GM18520 (cell line): ENCODE measurements at regions not wholly inside any gene's neighbourhood (a gene's known extent, or its start where the extent isn't known, plus 50 kb on each side); places are given as distances from the start of the nearest gene placed in this dataset.
"Not testable (repeated sequence)": the region's sequence is repeated elsewhere in the genome, so short reads cannot be mapped to it uniquely, and the experiment has no call there.

Experiments
- ATAC-seq: cut with Tn5 transposase; IDR thresholded peaks from one replicate; pipeline ENCODE4 v1.9.1; 2021; ENCODE audit not compliant: unreplicated experiment

GRCh38 chr2:192983173-192983572 is 788.4 kb upstream of the TMEFF2 start:
- ATAC-seq: no peak

- no peak for ATAC-seq
Observed at GRCh38 chr2:192978395-192978794, 783.7 kb upstream of the TMEFF2 start.

- no peak for ATAC-seq
Observed at GRCh38 chr2:192971981-192972380, 777.2 kb upstream of the TMEFF2 start.

- no peak for ATAC-seq
Observed at GRCh38 chr2:192969055-192969454, 774.3 kb upstream of the TMEFF2 start.

- no peak for ATAC-seq
Observed at GRCh38 chr2:192960945-192961344, 766.2 kb upstream of the TMEFF2 start.

- ATAC-seq: not testable (repeated sequence)
Observed at GRCh38 chr2:192958615-192959014, 763.9 kb upstream of the TMEFF2 start.

GRCh38 chr2:192957425-192957824 is 762.7 kb upstream of the TMEFF2 start:
- no peak for ATAC-seq

GRCh38 chr2:192953116-192953515 is 758.4 kb upstream of the TMEFF2 start:
- no peak for ATAC-seq

GRCh38 chr2:192952245-192952644 is 757.5 kb upstream of the TMEFF2 start:
- no peak for ATAC-seq

GRCh38 chr2:192948316-192948715 is 753.6 kb upstream of the TMEFF2 start:
- no peak for ATAC-seq

GRCh38 chr2:192947352-192947751 is 752.6 kb upstream of the TMEFF2 start:
- ATAC-seq: no peak

- ATAC-seq: no peak
Observed at GRCh38 chr2:192940767-192941166, 746.0 kb upstream of the TMEFF2 start.

- ATAC-seq: no peak
Observed at GRCh38 chr2:192932376-192932775, 737.6 kb upstream of the TMEFF2 start.

GRCh38 chr2:192921631-192922030 is 726.9 kb upstream of the TMEFF2 start:
- ATAC-seq: not testable (repeated sequence)

GRCh38 chr2:192901446-192901845 is 706.7 kb upstream of the TMEFF2 start:
- ATAC-seq: no peak

- no peak for ATAC-seq
Observed at GRCh38 chr2:192899466-192899865, 704.7 kb upstream of the TMEFF2 start.

GRCh38 chr2:192893976-192894375 is 699.2 kb upstream of the TMEFF2 start:
- not testable (repeated sequence) for ATAC-seq

- no peak for ATAC-seq
Observed at GRCh38 chr2:192888109-192888508, 693.4 kb upstream of the TMEFF2 start.

GRCh38 chr2:192887337-192887736 is 692.6 kb upstream of the TMEFF2 start:
- ATAC-seq: no peak

- ATAC-seq: no peak
Observed at GRCh38 chr2:192886636-192887035, 691.9 kb upstream of the TMEFF2 start.

- ATAC-seq: no peak
Observed at GRCh38 chr2:192885569-192886160, 690.9 kb upstream of the TMEFF2 start.

- ATAC-seq: no peak
Observed at GRCh38 chr2:192877159-192877558, 682.4 kb upstream of the TMEFF2 start.

GRCh38 chr2:192876698-192877097 is 682.0 kb upstream of the TMEFF2 start:
- no peak for ATAC-seq
